GM12878 (cell line): ENCODE measurements at regions not wholly inside any gene's neighbourhood (a gene's known extent, or its start where the extent isn't known, plus 50 kb on each side); places are given as distances from the start of the nearest gene placed in this dataset.
A peak's percentile ranks its signal among the peaks of the same experiment; 100 is the strongest.

Source experiments
- ATAC-seq: fragments of 200-7000 bp; cut with Tn5 transposase; 3 replicates; pipeline ENCODE4 v1.9.1; 2020; ENCODE audit warnings: mild to moderate bottlenecking, moderate library complexity
- BruUV-seq: library from RNA; stranded (reverse); fragments of 400-500 nt; replicated peaks from 2 replicates; lab custom pipeline; 2021; lab: Mats Ljungman, UMichigan
- CTCF ChIA-PET: fragments of 300-600 bp; sonication (Branson Sonifier 250); formaldehyde crosslinking; extraction: SDS; loops from one replicate; lab custom pipeline; 2021; ENCODE audit warnings: inconsistent platforms; lab: Yijun Ruan, JAX
- POLR2A ChIA-PET: fragments of 350-600 bp; formaldehyde crosslinking; extraction: SDS; loops from one replicate; lab custom pipeline; 2021; ENCODE audit warnings: inconsistent platforms; lab: Charles Lee
- RAD21 ChIA-PET: fragments of 300-600 bp; sonication (Branson Sonifier 250); formaldehyde crosslinking; loops from one replicate; lab custom pipeline; 2023; ENCODE audit warnings: antibody characterized with exemption; ENCODE audit not compliant: unreplicated experiment; lab: Charles Lee
- SMC1A ChIA-PET: fragments of 300-600 bp; sonication (Branson Sonifier 250); formaldehyde crosslinking; loops from one replicate; lab custom pipeline; 2023; ENCODE audit not compliant: unreplicated experiment, uncharacterized antibody; lab: Charles Lee
- DNase-seq: peaks from one replicate; pipeline ENCODE4 v3.0.0-alpha.2; 2011; ENCODE audit warnings: low read depth, low spot score
- FAIRE-seq: peaks from 3 replicates; lab custom pipeline; 2011; peaks lifted over from hg19 to GRCh38; lab: Jason Lieb, UNC
- H2AFZ ChIP-seq: 2 replicates; pipeline ENCODE4 v1.6.0; 2011; ENCODE audit warnings: low read depth, low read length, control low read depth; ENCODE audit not compliant: control insufficient read depth
- H3K27ac ChIP-seq: 2 replicates; pipeline ENCODE4 v1.5.1; 2011; ENCODE audit warnings: control low read depth; ENCODE audit not compliant: control insufficient read depth, insufficient read depth
- H3K27me3 ChIP-seq, 2 experiments: replicated peaks in 1 of 2; 2 replicates each; pipeline versions ENCODE4 v1.6.0 to v1.6.1; 2011; ENCODE audit warnings: low read length in 1 of 2; ENCODE audit not compliant: control insufficient read depth in 2 of 2, insufficient read depth in 2 of 2
- H3K36me3 ChIP-seq, 2 experiments: 2 replicates each; pipeline ENCODE4 v1.5.1; 2011; ENCODE audit warnings: low read length in 1 of 2; ENCODE audit not compliant: control insufficient read depth in 2 of 2, insufficient read depth in 2 of 2
- H3K4me1 ChIP-seq: 2 replicates; pipeline ENCODE4 v1.6.1; 2011; ENCODE audit warnings: mild to moderate bottlenecking, low read length, moderate library complexity, mixed read lengths; ENCODE audit not compliant: control insufficient read depth, insufficient read depth
- H3K4me2 ChIP-seq: 2 replicates; pipeline ENCODE4 v1.6.0; 2011; ENCODE audit warnings: control low read depth; ENCODE audit not compliant: control insufficient read depth, insufficient read depth
- H3K4me3 ChIP-seq: fragments of 200-600 bp; sonication (generic); 2 replicates; pipeline ENCODE4 v1.5.1; 2016
- H3K79me2 ChIP-seq: 2 replicates; pipeline ENCODE4 v1.6.0; 2011; ENCODE audit warnings: low read length; ENCODE audit not compliant: control insufficient read depth, insufficient read depth
- H3K9ac ChIP-seq: 2 replicates; pipeline ENCODE4 v1.8.0; 2011; ENCODE audit warnings: low read length, control low read depth, mixed read lengths; ENCODE audit not compliant: control insufficient read depth, insufficient read depth
- H3K9me3 ChIP-seq: replicated peaks from 3 replicates; pipeline ENCODE4 v1.5.1; 2011; ENCODE audit warnings: mild to moderate bottlenecking, low read length; ENCODE audit not compliant: control insufficient read depth, insufficient read depth
- H4K20me1 ChIP-seq: 2 replicates; pipeline ENCODE4 v1.6.0; 2011; ENCODE audit not compliant: control insufficient read depth, insufficient read depth
- NFIC ChIP-seq: IDR thresholded peaks from 2 replicates; pipeline ENCODE4 v1.6.1; 2012; ENCODE audit warnings: low read depth, mild to moderate bottlenecking, inconsistent platforms, low read length, moderate library complexity
- PKNOX1 ChIP-seq: fragments of 450-650 bp; IDR thresholded peaks from 2 replicates; pipeline ENCODE4 v1.6.1; 2016; ENCODE audit warnings: mild to moderate bottlenecking
- POLR2AphosphoS5 ChIP-seq: IDR thresholded peaks from 2 replicates; pipeline ENCODE4 v1.6.1; 2011; ENCODE audit warnings: mild to moderate bottlenecking, low read length, inconsistent platforms
- SRF ChIP-seq, 2 experiments: IDR thresholded peaks; 2 replicates each; pipeline ENCODE4 v1.6.1; 2011; ENCODE audit warnings: low read depth in 2 of 2, low read length in 2 of 2, mild to moderate bottlenecking in 1 of 2, moderate library complexity in 1 of 2
- STAT3 ChIP-seq: IDR thresholded peaks from 2 replicates; pipeline ENCODE4 v1.6.1; 2011; ENCODE audit warnings: low read depth, low read length, improper control_type of control experiment
- ZBED1 ChIP-seq: IDR thresholded peaks from 2 replicates; pipeline ENCODE4 v1.6.1; 2016; ENCODE audit warnings: borderline replicate concordance
- WGBS: methylation state at CpG from one replicate; pipeline ENCODE4 v1.1.6; 2016; ENCODE audit warnings: low lambda C conversion rate; ENCODE audit not compliant: insufficient replicate concordance, insufficient coverage; ENCODE audit errors: missing lambda C conversion rate; 5-methylcytosine and 5-hydroxymethylcytosine counted together
- in situ Hi-C: fragments of 300-500 bp; cut with MboI; formaldehyde crosslinking; loops from 9 replicates; pipeline ENCODE4 v1.14.3; 2018; ENCODE audit warnings: mixed read lengths
- intact Hi-C: fragments of 100-400 bp; cut with micrococcal nuclease; formaldehyde crosslinking; loops from one replicate; pipeline ENCODE4 v1.14.2; 2022; ENCODE audit not compliant: unreplicated experiment

- TF ChIP-seq NFIC (no peak), ZBED1 (no peak)
Measured at GRCh38 chr7:69518705-69519077, 79.6 kb upstream of the AUTS2 start (continued).

- ChIA-PET SMC1A (interaction anchor here (0.6 kb wide), 1 partner anchor 1802 kb away, joined by 3 read pairs; no protein-coding TSS in a partner anchor), CTCF (no interaction called here), POLR2A (no interaction called here), RAD21 (no interaction called here)
- no peak for FAIRE-seq
- no peak for ATAC-seq
- DNase-seq = no peak
- H3K4me2 ChIP-seq = no peak overlapping the region
- BruUV-seq = no TSS peak
- 77% methylated on average over 5 of the region's 5 CpGs for WGBS
- TF ChIP-seq SRF (IDR thresholded peaks at IDR 0.05; ENCODE audit: low read depth in 2 of 2, low read length in 2 of 2) (0 out of 4 replicates have a peak, but pooled peaks of 1 of the 2 experiments have one; percentile 58), STAT3 (no peak), POLR2AphosphoS5 (no peak)
- no peaks in the 10 kb centered on the region for H3K27me3 ChIP-seq
- in situ Hi-C loops = no loop called here
- no peaks in the 10 kb centered on the region for H3K9me3 ChIP-seq
- H3K27ac ChIP-seq = no peak overlapping the region
- no peak overlapping the region for H3K4me3 ChIP-seq
- no peak overlapping the region for H3K9ac ChIP-seq
- no peak overlapping the region for H2AFZ ChIP-seq
- no peaks in the 10 kb centered on the region for H4K20me1 ChIP-seq
- intact Hi-C loops = no loop called here
- no peaks in the 10 kb centered on the region for H3K4me1 ChIP-seq
- H3K36me3 ChIP-seq = no peaks in the 10 kb centered on the region
- no peaks in the 10 kb centered on the region for H3K79me2 ChIP-seq
Measured at GRCh38 chr7:69526570-69526969, 71.7 kb upstream of the AUTS2 start.

GRCh38 chr7:69527706-69528105 is 70.6 kb upstream of the AUTS2 start:
- Histone ChIP-seq H3K27ac (no peak overlapping the region), H3K27me3 (no peaks in the 10 kb centered on the region), H3K4me3 (no peak overlapping the region), H2AFZ (no peak overlapping the region), H3K4me1 (no peaks in the 10 kb centered on the region), H3K4me2 (no peak overlapping the region), H3K79me2 (no peaks in the 10 kb centered on the region), H4K20me1 (no peaks in the 10 kb centered on the region), H3K9ac (no peak overlapping the region), H3K9me3 (no peaks in the 10 kb centered on the region), H3K36me3 (no peaks in the 10 kb centered on the region)
- ATAC-seq (no peak), DNase-seq (no peak), FAIRE-seq (no peak)
- ChIA-PET POLR2A (no interaction called here), RAD21 (no interaction called here), CTCF (no interaction called here), SMC1A (no interaction called here)
- TF ChIP-seq PKNOX1 = no peak
- no TSS peak for BruUV-seq
- intact Hi-C loops = no loop called here
- in situ Hi-C loops = no loop called here
